CD4-positive, alpha-beta T cell treated with Interleukin-21 for 1 hour (primary cell): ENCODE measurements at regions not wholly inside any gene's neighbourhood (a gene's known extent, or its start where the extent isn't known, plus 50 kb on each side); places are given as distances from the start of the nearest gene placed in this dataset.

ENCODE experiments used
- DNase-seq: peaks from one replicate; pipeline ENCODE4 v3.0.0-alpha.2; 2020

- DNase-seq, result no peak
Observed at GRCh38 chr13:80284290-80284689, 56.6 kb downstream of the SPRY2 start.

DNA sequence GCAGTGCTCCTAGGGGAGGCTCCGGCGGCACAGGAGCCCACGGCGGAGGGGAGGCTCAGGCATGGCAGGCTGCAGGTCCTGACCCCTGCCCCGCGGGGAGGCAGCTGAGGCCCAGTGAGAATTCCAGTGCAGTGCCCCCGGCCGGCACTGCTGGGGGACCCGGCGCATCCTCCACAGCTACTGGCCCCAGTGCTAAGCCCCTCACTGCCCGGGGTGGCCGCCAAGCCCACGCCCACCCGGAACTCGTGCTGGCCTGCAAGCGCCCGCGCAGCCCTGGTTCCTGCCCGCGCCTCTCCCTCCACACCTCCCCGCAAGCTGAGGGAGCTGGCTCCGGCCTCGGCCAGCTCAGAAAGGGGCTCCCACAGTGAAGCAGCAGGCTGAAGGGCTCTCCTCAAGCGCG is 62.2 kb downstream of the SPRY2 start:
- DNase-seq, result no peak

GRCh38 chr13:80276371-80277289 is 64.3 kb downstream of the SPRY2 start:
- no peak for DNase-seq

DNA sequence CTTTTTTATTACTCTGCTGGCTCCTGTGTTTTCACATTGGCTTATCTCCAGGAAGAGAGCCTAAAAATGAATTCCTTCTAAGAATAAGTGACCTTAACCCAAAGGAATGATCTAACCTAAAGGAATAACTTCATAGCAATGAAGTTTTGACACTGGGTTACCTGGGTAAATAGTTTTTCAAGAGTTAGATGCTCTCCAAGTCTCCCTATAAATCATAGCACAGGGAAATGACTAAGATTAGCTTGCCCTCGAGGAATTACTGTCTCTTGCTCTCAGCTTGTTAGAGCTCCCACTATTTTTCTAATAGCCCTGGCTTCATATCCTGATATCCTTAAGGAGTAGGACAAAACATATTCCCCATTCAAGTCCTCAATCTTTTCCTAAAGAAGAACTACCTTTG is 66.3 kb downstream of the SPRY2 start:
- no peak for DNase-seq

DNA sequence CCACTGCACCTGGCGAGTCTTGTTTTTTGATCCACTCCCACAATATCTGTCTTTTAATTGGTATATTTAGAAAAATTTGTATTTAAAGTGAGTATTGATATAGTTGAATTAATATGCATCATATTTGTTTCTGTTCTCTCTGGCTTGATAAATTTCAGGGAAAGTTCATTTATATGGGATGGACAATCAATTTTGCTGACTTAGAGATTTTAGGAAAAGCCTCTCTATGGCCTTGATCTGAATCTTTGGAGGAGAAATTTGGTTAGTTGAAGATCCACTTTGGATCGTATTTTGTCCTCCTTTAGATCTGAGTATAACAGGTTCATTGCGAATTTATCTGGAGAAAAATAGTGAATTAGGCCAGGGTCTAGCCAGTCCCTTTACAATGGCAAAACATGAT is 67.2 kb downstream of the SPRY2 start:
- no peak for DNase-seq

DNA sequence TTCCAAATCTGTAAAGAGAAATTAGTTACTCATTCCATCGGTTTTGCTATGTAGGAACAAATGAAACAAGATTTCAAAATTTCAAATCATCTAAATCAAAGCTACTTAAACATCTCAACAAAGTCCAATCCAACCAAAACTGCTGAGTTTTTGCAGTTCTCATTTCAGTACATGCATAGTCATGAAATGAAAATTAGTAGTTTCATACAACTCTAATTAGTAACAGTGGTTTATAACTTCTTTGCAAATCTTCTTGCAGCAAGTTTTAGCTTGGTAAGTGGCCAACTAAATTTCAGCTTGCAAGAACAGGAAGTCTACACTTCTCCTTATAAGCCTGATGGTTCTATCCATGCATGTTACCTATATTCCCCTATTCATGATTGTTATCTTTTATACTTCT is 75.6 kb downstream of the SPRY2 start:
- no peak for DNase-seq

- DNase-seq, result no peak
Observed at GRCh38 chr13:80263745-80264513, 77.0 kb downstream of the SPRY2 start.

- no peak for DNase-seq
Observed at GRCh38 chr13:80262051-80262695, 78.8 kb downstream of the SPRY2 start.

- DNase-seq, result no peak
Observed at GRCh38 chr13:80259159-80259558, 81.8 kb downstream of the SPRY2 start.

- no peak for DNase-seq
Observed at GRCh38 chr13:80256352-80256932, 84.5 kb downstream of the SPRY2 start.

DNA sequence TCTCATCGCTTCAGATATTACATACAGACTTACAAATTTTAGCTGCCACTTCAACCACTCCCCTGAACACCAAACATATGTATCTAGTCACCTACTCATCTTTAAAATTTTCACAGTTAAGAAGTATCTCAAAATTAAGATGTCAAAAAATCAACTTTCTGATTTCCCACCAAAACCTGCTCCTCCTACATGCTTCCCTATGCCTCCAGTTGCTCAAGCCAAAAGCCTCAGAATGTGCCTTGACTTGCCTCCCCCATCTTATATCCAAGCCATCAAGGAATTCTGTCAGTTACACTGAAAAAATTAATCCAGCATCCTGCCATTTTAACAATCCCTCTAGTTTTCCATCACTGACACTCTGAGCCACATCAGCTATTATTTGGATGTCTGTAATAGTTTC is 85.0 kb downstream of the SPRY2 start:
- no peak for DNase-seq

- DNase-seq, result no peak
Observed at GRCh38 chr13:80251403-80251802, 89.5 kb downstream of the SPRY2 start.

GRCh38 chr13:80250213-80250810 is 90.6 kb downstream of the SPRY2 start:
- DNase-seq, result no peak

DNA sequence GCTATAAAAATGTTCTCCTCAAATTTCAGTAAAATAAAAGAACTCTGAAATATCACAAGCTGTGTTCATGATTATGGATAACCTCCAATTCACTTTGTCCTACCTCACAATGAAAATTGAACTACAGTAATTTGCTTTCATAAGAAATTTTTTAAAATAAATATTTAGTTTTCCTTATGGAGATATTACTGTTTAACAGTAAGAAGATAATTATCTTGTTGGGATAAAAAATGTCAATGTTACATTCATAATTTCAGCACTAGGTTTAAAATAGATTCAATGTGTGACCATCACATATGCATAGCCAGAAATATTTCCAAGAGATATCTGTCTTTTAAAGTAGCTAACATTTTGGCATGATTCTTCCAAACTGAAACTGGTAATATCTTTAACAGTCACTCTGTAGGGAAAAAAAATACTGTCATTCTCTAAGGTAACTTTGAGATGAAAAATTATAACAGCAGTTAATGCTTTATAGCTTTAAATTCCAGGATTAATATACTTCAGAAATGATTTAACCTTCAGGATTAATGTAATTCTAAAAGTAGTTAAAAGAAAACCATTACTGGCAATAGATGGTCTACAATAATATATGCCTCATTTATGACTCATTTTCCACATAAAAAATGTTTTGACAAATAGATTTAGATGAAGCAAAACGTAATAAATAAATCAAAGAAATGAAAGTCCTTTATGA is 91.3 kb downstream of the SPRY2 start:
- no peak for DNase-seq

DNA sequence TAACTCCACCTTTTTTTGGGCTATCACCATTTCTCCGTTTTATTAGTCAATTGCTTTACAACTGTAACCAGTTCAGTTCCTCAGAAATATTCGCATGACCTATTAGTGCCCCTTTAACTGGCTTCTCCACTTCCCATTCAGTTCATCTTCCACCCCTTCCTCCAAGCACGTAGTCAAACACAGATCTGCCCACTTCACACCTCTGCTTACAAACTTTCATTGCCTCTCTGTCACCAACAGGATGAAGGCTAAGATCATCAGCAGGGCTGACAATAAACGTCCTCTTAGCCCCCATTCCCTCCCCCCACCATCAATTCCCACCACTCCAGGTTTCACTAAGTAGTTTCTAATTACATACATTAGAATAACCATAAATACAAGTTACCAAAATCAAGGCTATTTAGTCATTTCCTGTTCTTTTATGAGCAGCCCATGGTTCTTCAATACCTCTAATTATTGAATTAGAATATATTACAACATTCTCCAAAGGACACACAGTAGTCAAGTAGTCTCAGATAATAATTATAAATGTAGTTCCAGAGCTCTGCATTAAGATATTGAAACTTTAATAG is 95.7 kb downstream of the SPRY2 start:
- DNase-seq, result no peak

DNA sequence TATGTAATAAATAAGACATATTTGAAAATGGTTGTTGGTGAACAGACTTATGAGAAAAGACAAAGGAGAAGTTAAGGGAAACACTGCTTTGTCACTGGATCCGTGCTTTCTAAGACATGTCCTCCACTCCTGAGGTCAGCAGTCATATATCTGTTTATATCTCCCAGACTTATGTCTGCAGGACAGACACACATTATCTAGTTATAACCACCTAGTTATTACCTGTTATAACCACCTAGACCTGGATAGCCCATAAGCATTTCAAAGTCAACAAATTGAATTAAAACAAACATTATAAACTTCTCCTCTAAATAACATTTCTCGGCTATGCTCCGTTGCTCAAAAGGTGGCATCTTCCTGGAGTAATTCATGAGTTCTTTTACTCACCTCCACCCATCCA is 96.4 kb downstream of the SPRY2 start:
- DNase-seq, result no peak

DNA sequence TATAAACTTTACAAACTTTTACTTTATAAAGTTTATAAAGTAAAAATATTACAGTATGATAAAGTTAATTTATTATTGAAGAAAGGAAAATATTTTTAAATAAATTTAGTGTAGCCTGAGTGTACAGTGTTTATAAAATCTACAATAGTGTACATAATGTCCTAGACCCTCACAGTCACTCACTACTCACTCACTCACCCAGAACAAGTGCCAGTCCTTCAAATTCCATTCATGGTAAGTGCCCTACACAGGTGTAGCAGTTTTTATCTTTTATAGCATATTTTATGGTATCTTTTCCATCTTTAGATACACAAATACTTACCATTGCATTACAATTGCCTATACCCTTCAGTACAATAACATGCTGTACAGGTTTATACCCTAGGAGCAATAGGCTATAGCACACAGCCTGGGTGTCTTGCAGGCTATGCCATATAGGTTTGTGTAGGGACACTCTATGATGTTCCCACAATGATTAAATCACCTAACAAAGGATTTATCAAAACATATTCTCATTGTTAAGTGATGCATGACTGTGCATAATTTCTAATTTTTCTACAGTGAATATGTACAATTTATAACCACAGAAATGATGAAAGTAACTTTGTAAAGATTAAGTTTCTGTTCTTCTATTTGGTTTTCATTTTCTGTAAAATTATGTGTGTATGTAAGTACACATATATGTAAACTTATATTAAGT is 98.0 kb downstream of the SPRY2 start:
- no peak for DNase-seq

DNA sequence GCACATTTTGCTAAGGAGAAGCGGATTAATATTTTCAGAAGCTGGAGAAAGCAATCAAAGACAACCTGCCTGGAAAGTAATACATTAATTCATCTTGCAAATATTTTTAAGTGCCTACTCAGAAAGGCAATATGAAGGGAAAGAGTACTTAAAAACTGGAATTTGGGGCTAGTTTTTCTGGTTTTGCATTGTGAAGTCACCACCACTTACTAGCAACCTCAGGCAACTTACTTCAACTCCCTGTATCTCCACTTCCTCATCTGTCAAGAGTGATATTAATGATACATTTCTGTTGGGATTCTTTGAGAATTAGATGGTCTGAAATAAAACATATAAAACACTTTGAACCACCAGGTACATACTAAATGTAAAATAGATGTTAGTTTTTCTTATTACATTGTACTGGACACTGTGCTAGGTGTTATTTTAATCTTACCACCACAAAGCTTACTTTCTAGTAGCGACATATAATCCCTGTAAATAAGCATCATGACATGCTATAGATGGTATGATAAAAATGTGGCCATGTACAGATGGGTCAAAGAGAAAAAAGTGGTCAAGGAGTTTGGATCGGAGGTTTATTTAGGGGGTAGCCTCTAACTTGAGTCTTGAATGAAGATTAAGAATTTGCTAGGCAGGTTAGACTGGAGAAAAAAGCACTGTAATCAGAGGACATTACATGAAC is 101.2 kb downstream of the SPRY2 start:
- no peak for DNase-seq

- no peak for DNase-seq
Observed at GRCh38 chr13:80239116-80239515, 101.8 kb downstream of the SPRY2 start.

GRCh38 chr13:80237646-80238045 is 103.3 kb downstream of the SPRY2 start:
- DNase-seq, result no peak

GRCh38 chr13:80235967-80236302 is 105.0 kb downstream of the SPRY2 start:
- DNase-seq, result no peak
